Suprapubic skin (tissue), 4 donors: ENCODE measurements at regions not wholly inside any gene's neighbourhood (a gene's known extent, or its start where the extent isn't known, plus 50 kb on each side); places are given as distances from the start of the nearest gene placed in this dataset.

ENCODE experiments used
- DNase-seq, 2 donors: peaks; one replicate each; pipeline ENCODE4 v3.0.0-alpha.2; 2019; ENCODE audit warnings: low spot score in 2 of 2
- H3K27ac ChIP-seq: fragments of 200-600 bp; sonication (generic); one replicate; pipeline ENCODE4 v1.5.1; 2019
- H3K27me3 ChIP-seq: fragments of 200-600 bp; sonication (generic); one replicate; pipeline ENCODE4 v1.5.1; 2019
- H3K36me3 ChIP-seq: fragments of 200-600 bp; sonication (generic); one replicate; pipeline ENCODE4 v1.5.1; 2019
- H3K4me1 ChIP-seq: fragments of 200-600 bp; sonication (generic); one replicate; pipeline ENCODE4 v1.5.1; 2019
- H3K4me3 ChIP-seq: fragments of 200-600 bp; sonication (generic); one replicate; pipeline ENCODE4 v1.5.1; 2019; ENCODE audit warnings: mild to moderate bottlenecking
- H3K9me3 ChIP-seq: fragments of 200-600 bp; sonication (generic); one replicate; pipeline ENCODE4 v1.5.1; 2019
- EP300 ChIP-seq: sonication (generic); formaldehyde crosslinking; IDR thresholded peaks from one replicate; pipeline ENCODE4 v1.6.1; 2017; ENCODE audit warnings: antibody characterized with exemption
- POLR2A ChIP-seq, 2 donors: fragments of 450-650 bp; IDR thresholded peaks; one replicate each; pipeline ENCODE4 v1.6.1; 2017; ENCODE audit warnings: antibody characterized with exemption in 2 of 2, mild to moderate bottlenecking in 2 of 2, moderate library complexity in 2 of 2
- POLR2AphosphoS5 ChIP-seq, 3 donors: sonication (generic); formaldehyde crosslinking; IDR thresholded peaks; one replicate each; pipeline ENCODE4 v1.6.1; 2017; ENCODE audit warnings: antibody characterized with exemption in 3 of 3
- WGBS: methylation state at CpG from one replicate; pipeline ENCODE4 v1.1.5; 2018; 5-methylcytosine and 5-hydroxymethylcytosine counted together
- TF ChIP-seq, protein P1 (sequence below), 2 donors: fragments of 200-600 bp in 1 of 2; fragments of 450-650 bp in 1 of 2; sonication (generic) in 1 of 2; IDR thresholded peaks; one replicate each; pipeline ENCODE4 v1.5.1; 2016 to 2019; ENCODE audit warnings: antibody characterized with exemption in 2 of 2, mild to moderate bottlenecking in 1 of 2, moderate library complexity in 1 of 2

DNA sequence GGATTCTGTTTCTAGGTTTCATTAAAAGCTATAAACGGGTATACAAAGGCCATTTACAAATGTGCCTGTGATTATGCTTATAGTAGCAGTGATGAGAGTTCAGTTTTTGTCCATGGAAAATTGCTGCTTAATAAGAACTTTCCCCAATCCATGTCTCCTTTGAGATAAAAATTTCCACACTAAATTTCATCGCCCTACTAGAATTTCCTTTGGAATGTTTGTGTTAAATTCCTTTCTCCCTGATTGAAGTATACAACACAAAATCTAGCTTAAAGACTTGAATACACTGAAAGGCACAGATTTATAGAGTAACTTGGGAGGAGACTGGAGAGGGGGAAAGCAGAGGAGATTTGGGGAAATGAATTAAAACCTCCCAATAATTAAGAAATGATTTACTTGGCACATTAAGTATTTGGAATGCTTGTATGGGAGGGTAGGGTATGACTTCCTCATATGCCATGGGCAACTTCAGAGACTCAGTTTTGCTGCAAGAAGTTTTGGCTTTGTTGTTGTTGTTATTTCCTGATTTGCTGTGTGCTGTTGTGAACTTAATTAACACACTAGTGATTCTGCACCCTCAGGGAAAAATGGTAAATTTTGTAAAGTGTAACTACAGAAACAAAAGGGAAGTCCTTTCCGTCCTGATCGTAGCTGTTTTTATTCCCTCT, 157.6 kb upstream of the LMO4 start:
- no peak for DNase-seq
- Histone ChIP-seq H3K4me1 (no peaks in the 10 kb centered on the region), H3K27me3 (no peaks in the 10 kb centered on the region), H3K4me3 (no peak overlapping the region), H3K36me3 (no peaks in the 10 kb centered on the region), H3K27ac (no peak overlapping the region), H3K9me3 (no peaks in the 10 kb centered on the region)
- 71% methylated on average over 4 of the region's 4 CpGs for WGBS
- TF ChIP-seq, protein P1, sequence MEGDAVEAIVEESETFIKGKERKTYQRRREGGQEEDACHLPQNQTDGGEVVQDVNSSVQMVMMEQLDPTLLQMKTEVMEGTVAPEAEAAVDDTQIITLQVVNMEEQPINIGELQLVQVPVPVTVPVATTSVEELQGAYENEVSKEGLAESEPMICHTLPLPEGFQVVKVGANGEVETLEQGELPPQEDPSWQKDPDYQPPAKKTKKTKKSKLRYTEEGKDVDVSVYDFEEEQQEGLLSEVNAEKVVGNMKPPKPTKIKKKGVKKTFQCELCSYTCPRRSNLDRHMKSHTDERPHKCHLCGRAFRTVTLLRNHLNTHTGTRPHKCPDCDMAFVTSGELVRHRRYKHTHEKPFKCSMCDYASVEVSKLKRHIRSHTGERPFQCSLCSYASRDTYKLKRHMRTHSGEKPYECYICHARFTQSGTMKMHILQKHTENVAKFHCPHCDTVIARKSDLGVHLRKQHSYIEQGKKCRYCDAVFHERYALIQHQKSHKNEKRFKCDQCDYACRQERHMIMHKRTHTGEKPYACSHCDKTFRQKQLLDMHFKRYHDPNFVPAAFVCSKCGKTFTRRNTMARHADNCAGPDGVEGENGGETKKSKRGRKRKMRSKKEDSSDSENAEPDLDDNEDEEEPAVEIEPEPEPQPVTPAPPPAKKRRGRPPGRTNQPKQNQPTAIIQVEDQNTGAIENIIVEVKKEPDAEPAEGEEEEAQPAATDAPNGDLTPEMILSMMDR (IDR thresholded peaks at IDR 0.05) = no peak
- TF ChIP-seq EP300 = no peak
- TF ChIP-seq POLR2A (IDR thresholded peaks at IDR 0.05) = no peak
- no peak for TF ChIP-seq POLR2AphosphoS5 (IDR thresholded peaks at IDR 0.05)

- H3K27ac ChIP-seq = no peak overlapping the region
- no peak for TF ChIP-seq POLR2A (IDR thresholded peaks at IDR 0.05)
- TF ChIP-seq, protein P1 (IDR thresholded peaks at IDR 0.05) = no peak
- TF ChIP-seq EP300 = no peak
- no peak for TF ChIP-seq POLR2AphosphoS5 (IDR thresholded peaks at IDR 0.05)
- WGBS = 98% methylated on average over 3 of the region's 3 CpGs
- no peaks in the 10 kb centered on the region for H3K36me3 ChIP-seq
- no peaks in the 10 kb centered on the region for H3K4me1 ChIP-seq
- no peak overlapping the region for H3K4me3 ChIP-seq
- no peak for DNase-seq
- H3K9me3 ChIP-seq = no peaks in the 10 kb centered on the region
- no peaks in the 10 kb centered on the region for H3K27me3 ChIP-seq
Observed at GRCh38 chr1:87173231-87173630, 155.4 kb upstream of the LMO4 start.

DNA sequence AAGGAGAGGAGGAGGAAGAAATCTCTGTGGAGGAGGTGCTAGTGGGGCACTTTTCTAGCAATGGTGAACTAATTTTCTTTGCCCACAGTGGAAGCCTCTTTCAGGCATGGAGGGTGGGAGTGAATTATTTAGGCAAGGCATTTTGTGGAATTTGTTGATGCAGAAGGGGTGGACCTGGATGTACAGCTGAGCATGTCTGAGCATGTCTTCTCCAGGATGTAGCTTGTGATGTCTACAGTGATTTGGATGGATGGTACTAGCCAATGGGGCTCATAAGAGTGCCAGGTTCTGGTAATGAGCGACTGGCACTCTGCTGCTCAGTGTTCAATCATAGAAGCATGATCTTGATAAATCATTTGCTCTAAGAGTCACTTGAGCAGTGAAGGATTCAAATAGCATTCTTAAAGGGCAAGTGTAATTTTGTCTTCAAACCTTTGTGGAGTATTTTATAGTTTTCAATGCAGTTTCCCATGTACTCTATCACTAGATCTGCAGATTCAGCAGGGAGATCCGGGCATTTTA, 153.9 kb upstream of the LMO4 start:
- 70% methylated on average over 2 of the region's 2 CpGs for WGBS
- Histone ChIP-seq H3K9me3 (no peaks in the 10 kb centered on the region), H3K4me3 (no peak overlapping the region), H3K27me3 (no peaks in the 10 kb centered on the region), H3K27ac (no peak overlapping the region), H3K4me1 (no peaks in the 10 kb centered on the region), H3K36me3 (no peaks in the 10 kb centered on the region)
- no peak for DNase-seq
- TF ChIP-seq, protein P1 (IDR thresholded peaks at IDR 0.05) = no peak
- TF ChIP-seq EP300 (no peak), POLR2A (IDR thresholded peaks at IDR 0.05) (no peak), POLR2AphosphoS5 (IDR thresholded peaks at IDR 0.05) (no peak)

- DNase-seq = no peak
- Histone ChIP-seq H3K36me3 (no peaks in the 10 kb centered on the region), H3K27me3 (no peaks in the 10 kb centered on the region), H3K4me1 (no peaks in the 10 kb centered on the region), H3K9me3 (no peaks in the 10 kb centered on the region), H3K27ac (no peak overlapping the region), H3K4me3 (no peak overlapping the region)
- WGBS = 93% methylated on average over 5 of the region's 5 CpGs
- TF ChIP-seq POLR2AphosphoS5 (IDR thresholded peaks at IDR 0.05) (no peak), EP300 (no peak)
Observed at GRCh38 chr1:87176087-87176486, 152.6 kb upstream of the LMO4 start.

DNA sequence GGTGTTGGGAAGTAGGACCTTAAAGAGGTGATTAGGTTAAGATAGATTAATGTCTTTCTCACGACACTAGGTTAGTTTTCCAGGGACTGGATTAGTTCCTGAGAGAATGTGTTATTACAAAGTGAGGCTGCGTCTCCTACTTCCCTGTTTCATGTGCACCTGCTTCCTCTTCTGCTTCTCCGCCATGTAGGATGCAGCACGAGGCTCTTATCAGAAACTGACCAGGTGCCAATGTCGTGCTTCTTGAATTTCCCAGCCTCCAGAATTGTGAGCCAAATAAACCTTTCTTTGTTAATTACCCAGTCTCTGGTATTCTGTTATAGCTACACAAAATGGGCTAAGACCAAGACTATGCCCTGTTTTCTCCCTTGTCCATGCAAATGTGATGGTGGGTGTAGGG, 152.2 kb upstream of the LMO4 start:
- no peaks in the 10 kb centered on the region for H3K27me3 ChIP-seq
- no peak overlapping the region for H3K4me3 ChIP-seq
- no peak for DNase-seq
- 78% methylated on average over 5 of the region's 5 CpGs for WGBS
- no peak overlapping the region for H3K27ac ChIP-seq
- H3K4me1 ChIP-seq = no peaks in the 10 kb centered on the region
- no peaks in the 10 kb centered on the region for H3K36me3 ChIP-seq
- TF ChIP-seq, protein P1 (IDR thresholded peaks at IDR 0.05) = no peak
- TF ChIP-seq POLR2AphosphoS5 (IDR thresholded peaks at IDR 0.05) (no peak), EP300 (no peak), POLR2A (IDR thresholded peaks at IDR 0.05) (no peak)
- no peaks in the 10 kb centered on the region for H3K9me3 ChIP-seq

DNA sequence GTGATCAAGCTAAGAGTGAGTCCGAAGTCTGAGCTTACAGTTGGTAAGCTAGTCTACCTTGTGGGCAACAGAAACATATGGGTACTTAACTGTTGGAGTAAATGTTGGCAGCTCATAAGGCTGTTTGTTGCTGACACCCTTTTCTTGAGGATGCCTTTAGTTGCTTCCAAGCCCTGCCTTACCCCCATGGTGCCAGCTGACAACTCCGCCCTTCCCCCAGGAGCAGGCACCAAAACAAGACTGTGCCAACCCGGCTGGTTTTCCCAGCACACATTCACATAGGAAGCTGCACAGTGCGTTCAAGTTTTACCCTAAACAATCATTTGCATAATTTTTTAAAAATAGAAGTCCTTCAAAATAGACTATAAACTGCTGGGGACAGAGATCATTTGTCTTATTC, 150.2 kb upstream of the LMO4 start:
- Histone ChIP-seq H3K36me3 (no peaks in the 10 kb centered on the region), H3K4me1 (no peaks in the 10 kb centered on the region), H3K27ac (no peak overlapping the region), H3K9me3 (no peaks in the 10 kb centered on the region), H3K27me3 (no peaks in the 10 kb centered on the region), H3K4me3 (no peak overlapping the region)
- DNase-seq = no peak
- TF ChIP-seq POLR2A (IDR thresholded peaks at IDR 0.05) (no peak), EP300 (no peak), POLR2AphosphoS5 (IDR thresholded peaks at IDR 0.05) (no peak)
- TF ChIP-seq, protein P1 (IDR thresholded peaks at IDR 0.05) = no peak
- WGBS = 60% methylated on average over 4 of the region's 4 CpGs
